GM19043 (cell line): ENCODE measurements at regions not wholly inside any gene's neighbourhood (a gene's known extent, or its start where the extent isn't known, plus 50 kb on each side); places are given as distances from the start of the nearest gene placed in this dataset.
A peak's percentile ranks its signal among the peaks of the same experiment; 100 is the strongest.

ENCODE experiments used
- ATAC-seq: cut with Tn5 transposase; IDR thresholded peaks from one replicate; pipeline ENCODE4 v1.9.1; 2021; ENCODE audit warnings: low read depth; ENCODE audit not compliant: unreplicated experiment

- ATAC-seq: no peak
Observed at GRCh38 chr15:35911052-35911777, 365.2 kb upstream of the DPH6 start.

GRCh38 chr15:35912196-35912595 lies 366.2 kb upstream of the DPH6 start:
- no peak for ATAC-seq

- no peak for ATAC-seq
Observed at GRCh38 chr15:35914573-35914972, 368.6 kb upstream of the DPH6 start.

GRCh38 chr15:35921046-35921445 lies 375.1 kb upstream of the DPH6 start:
- no peak for ATAC-seq

- no peak for ATAC-seq
Observed at GRCh38 chr15:35925275-35926006, 379.5 kb upstream of the DPH6 start.

- ATAC-seq: no peak
Observed at GRCh38 chr15:35926007-35926380, 380.0 kb upstream of the DPH6 start.

GRCh38 chr15:35928847-35929246 lies 382.9 kb upstream of the DPH6 start:
- ATAC-seq: no peak

GRCh38 chr15:35929740-35930444 lies 383.9 kb upstream of the DPH6 start:
- peak; percentile 70 for ATAC-seq

- no peak for ATAC-seq
Observed at GRCh38 chr15:35931799-35932341, 385.9 kb upstream of the DPH6 start.

GRCh38 chr15:35932531-35932930 lies 386.6 kb upstream of the DPH6 start:
- no peak for ATAC-seq

GRCh38 chr15:35933531-35933930 lies 387.6 kb upstream of the DPH6 start:
- ATAC-seq: no peak

- ATAC-seq: no peak
Observed at GRCh38 chr15:35934383-35935049, 388.6 kb upstream of the DPH6 start.

GRCh38 chr15:35936284-35936683 lies 390.3 kb upstream of the DPH6 start:
- no peak for ATAC-seq

GRCh38 chr15:35937380-35937779 lies 391.4 kb upstream of the DPH6 start:
- ATAC-seq: no peak

GRCh38 chr15:35944945-35945585 lies 399.1 kb upstream of the DPH6 start:
- no peak for ATAC-seq

GRCh38 chr15:35953424-35953823 lies 407.5 kb upstream of the DPH6 start:
- no peak for ATAC-seq

GRCh38 chr15:35956056-35956455 lies 410.1 kb upstream of the DPH6 start:
- ATAC-seq: no peak

- no peak for ATAC-seq
Observed at GRCh38 chr15:35958021-35958420, 412.1 kb upstream of the DPH6 start.

- ATAC-seq: no peak
Observed at GRCh38 chr15:35958975-35959374, 413.0 kb upstream of the DPH6 start.

- ATAC-seq: no peak
Observed at GRCh38 chr15:35963326-35963725, 417.4 kb upstream of the DPH6 start.
